ENCODE measurements at regions not wholly inside any gene's neighbourhood (a gene's known extent, or its start where the extent isn't known, plus 50 kb on each side); places are given as distances from the start of the nearest gene placed in this dataset.

- no peak for TF ChIP-seq CTCF (IDR thresholded peaks at IDR 0.05)
- TF ChIP-seq POLR2AphosphoS5 (IDR thresholded peaks at IDR 0.05) = no peak
- no peak for TF ChIP-seq POLR2A (IDR thresholded peaks at IDR 0.05)
Observed at GRCh38 chr1:199338760-199339159, 688.8 kb upstream of the NR5A2 start.

Measured in sigmoid colon (tissue), 4 donors.